HepG2 (cell line): ENCODE measurements at regions not wholly inside any gene's neighbourhood (a gene's known extent, or its start where the extent isn't known, plus 50 kb on each side); places are given as distances from the start of the nearest gene placed in this dataset.

Experiments used
- ARID5B ChIP-seq: IDR thresholded peaks from 2 replicates; pipeline ENCODE4 v1.4.0; 2020; ENCODE audit warnings: mild to moderate bottlenecking, missing genetic modification reagents
- ARNT ChIP-seq: fragments of 450-650 bp; IDR thresholded peaks from 2 replicates; pipeline ENCODE4 v1.6.1; 2017
- ASH2L ChIP-seq: fragments of 300-600, 200-600 bp; sonication (generic); IDR thresholded peaks from 2 replicates; pipeline ENCODE4 v1.7.0; 2017; ENCODE audit warnings: low read depth, mild to moderate bottlenecking, moderate library complexity, mixed read lengths, low read length; ENCODE audit not compliant: insufficient read length
- ATF5 ChIP-seq: sonication (generic); formaldehyde crosslinking; IDR thresholded peaks from 2 replicates; pipeline ENCODE4 v1.4.0; 2020; ENCODE audit warnings: mild to moderate bottlenecking, low read depth, missing genetic modification reagents
- CHD2 ChIP-seq: IDR thresholded peaks from 2 replicates; pipeline ENCODE4 v1.6.1; 2011; ENCODE audit warnings: low read depth, low read length, improper control_type of control experiment
- HNRNPLL ChIP-seq: fragments of 200-400 bp; formaldehyde crosslinking; IDR thresholded peaks from 2 replicates; pipeline ENCODE4 v1.6.1; 2017; ENCODE audit warnings: mild to moderate bottlenecking, low read depth, low read length; ENCODE audit not compliant: poor library complexity, severe bottlenecking
- NFE2L1 ChIP-seq: sonication (generic); formaldehyde crosslinking; IDR thresholded peaks from 2 replicates; pipeline ENCODE4 v1.4.0; 2020; ENCODE audit warnings: missing genetic modification reagents, mild to moderate bottlenecking, borderline replicate concordance
- RFX1 ChIP-seq: fragments of 450-650 bp; IDR thresholded peaks from 2 replicates; pipeline ENCODE4 v1.6.1; 2017
- SP140L ChIP-seq: sonication (generic); formaldehyde crosslinking; IDR thresholded peaks from 2 replicates; pipeline ENCODE4 v1.4.0; 2020; ENCODE audit warnings: missing genetic modification reagents, borderline replicate concordance
- SP2 ChIP-seq: sonication (generic); formaldehyde crosslinking; IDR thresholded peaks from 2 replicates; pipeline ENCODE4 v1.5.1; 2020; ENCODE audit warnings: mild to moderate bottlenecking, missing genetic modification reagents
- TBX3 ChIP-seq: fragments of 450-650 bp; IDR thresholded peaks from 2 replicates; pipeline ENCODE4 v1.6.1; 2017; ENCODE audit warnings: antibody characterized with exemption, mild to moderate bottlenecking, inconsistent platforms, borderline replicate concordance
- ZMYM4 ChIP-seq: sonication (generic); formaldehyde crosslinking; IDR thresholded peaks from 2 replicates; pipeline ENCODE4 v1.8.1; 2023; ENCODE audit warnings: mild to moderate bottlenecking, missing genetic modification reagents
- ZNF160 ChIP-seq: sonication (generic); formaldehyde crosslinking; IDR thresholded peaks from 2 replicates; pipeline ENCODE4 v1.8.0; 2022; ENCODE audit warnings: mild to moderate bottlenecking, inconsistent platforms, missing genetic modification reagents
- ZNF263 ChIP-seq: sonication (generic); formaldehyde crosslinking; IDR thresholded peaks from 2 replicates; pipeline ENCODE4 v1.4.0; 2020; ENCODE audit warnings: missing genetic modification reagents
- ZNF564 ChIP-seq: sonication (generic); formaldehyde crosslinking; IDR thresholded peaks from 2 replicates; pipeline ENCODE4 v1.8.1; 2023; ENCODE audit warnings: mild to moderate bottlenecking, missing genetic modification reagents
- ZNF605 ChIP-seq: sonication (generic); formaldehyde crosslinking; IDR thresholded peaks from 2 replicates; pipeline ENCODE4 v1.8.0; 2022; ENCODE audit warnings: mild to moderate bottlenecking, missing genetic modification reagents
- TF ChIP-seq, protein P1 (sequence below): sonication (generic); formaldehyde crosslinking; IDR thresholded peaks from 2 replicates; pipeline ENCODE4 v1.9.0; 2022; ENCODE audit warnings: low read depth, missing genetic modification reagents
- TF ChIP-seq, protein P2 (sequence below): sonication (generic); formaldehyde crosslinking; IDR thresholded peaks from 2 replicates; pipeline ENCODE4 v1.5.0; 2020; ENCODE audit warnings: mild to moderate bottlenecking, missing genetic modification reagents

DNA sequence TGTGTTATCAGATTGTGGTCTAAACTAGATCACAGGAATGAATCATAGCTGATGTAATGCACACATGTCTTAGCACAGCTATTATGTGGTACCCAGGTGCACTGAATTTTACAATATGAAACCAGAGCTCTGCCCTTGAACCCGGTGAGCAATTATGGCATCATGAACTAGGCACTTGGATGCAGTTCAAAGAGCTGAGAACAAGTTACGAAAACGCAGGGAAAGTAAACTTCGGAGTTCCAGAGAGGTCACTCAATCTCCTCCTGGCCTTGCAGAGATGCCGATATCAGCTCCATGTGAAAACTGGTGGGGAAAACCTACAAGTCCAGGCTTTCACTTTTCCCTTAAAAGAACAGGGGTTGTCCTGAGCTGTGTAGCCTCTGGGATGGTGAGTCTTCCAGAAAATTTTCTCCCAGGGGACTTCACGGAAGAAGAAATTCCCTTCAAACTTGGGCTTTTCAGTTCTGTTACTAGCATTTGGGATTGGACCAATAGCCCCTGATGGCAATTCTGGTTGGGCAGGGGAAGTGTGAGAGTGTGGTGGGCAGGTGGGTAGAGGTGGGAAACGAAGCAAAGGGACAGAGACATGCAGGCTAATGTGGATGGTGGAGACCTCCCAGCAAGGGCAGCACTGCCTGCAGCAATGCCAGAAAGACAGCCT, 71.1 kb upstream of the SH3BP4 start (continued):
- TF ChIP-seq, protein P1, sequence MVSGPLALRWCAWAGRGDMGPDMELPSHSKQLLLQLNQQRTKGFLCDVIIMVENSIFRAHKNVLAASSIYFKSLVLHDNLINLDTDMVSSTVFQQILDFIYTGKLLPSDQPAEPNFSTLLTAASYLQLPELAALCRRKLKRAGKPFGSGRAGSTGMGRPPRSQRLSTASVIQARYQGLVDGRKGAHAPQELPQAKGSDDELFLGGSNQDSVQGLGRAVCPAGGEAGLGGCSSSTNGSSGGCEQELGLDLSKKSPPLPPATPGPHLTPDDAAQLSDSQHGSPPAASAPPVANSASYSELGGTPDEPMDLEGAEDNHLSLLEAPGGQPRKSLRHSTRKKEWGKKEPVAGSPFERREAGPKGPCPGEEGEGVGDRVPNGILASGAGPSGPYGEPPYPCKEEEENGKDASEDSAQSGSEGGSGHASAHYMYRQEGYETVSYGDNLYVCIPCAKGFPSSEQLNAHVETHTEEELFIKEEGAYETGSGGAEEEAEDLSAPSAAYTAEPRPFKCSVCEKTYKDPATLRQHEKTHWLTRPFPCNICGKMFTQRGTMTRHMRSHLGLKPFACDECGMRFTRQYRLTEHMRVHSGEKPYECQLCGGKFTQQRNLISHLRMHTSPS (CRISPR knock-in tag): peak; percentile 77
- TF ChIP-seq ASH2L (no peak), CHD2 (no peak), ARNT (no peak), TBX3 (peak; percentile 80; the same call in 1 of the 2 replicates), ATF5 (CRISPR knock-in tag) (peak; percentile 76; the same call in 1 of the 2 replicates), RFX1 (no peak), SP2 (CRISPR knock-in tag) (no peak), ZNF160 (CRISPR knock-in tag) (peak; percentile 36; the same call in 1 of the 2 replicates), ZNF263 (CRISPR knock-in tag) (no peak), ZNF564 (CRISPR knock-in tag) (peak; percentile 21; the same call in 1 of the 2 replicates), ZNF605 (CRISPR knock-in tag) (peak; percentile 93), NFE2L1 (CRISPR knock-in tag) (no peak), ARID5B (CRISPR knock-in tag) (peak; percentile 100), ZMYM4 (CRISPR knock-in tag) (peak; percentile 95), SP140L (CRISPR knock-in tag) (peak; percentile 93; the same call in 1 of the 2 replicates), HNRNPLL (no peak)
- TF ChIP-seq, protein P2, sequence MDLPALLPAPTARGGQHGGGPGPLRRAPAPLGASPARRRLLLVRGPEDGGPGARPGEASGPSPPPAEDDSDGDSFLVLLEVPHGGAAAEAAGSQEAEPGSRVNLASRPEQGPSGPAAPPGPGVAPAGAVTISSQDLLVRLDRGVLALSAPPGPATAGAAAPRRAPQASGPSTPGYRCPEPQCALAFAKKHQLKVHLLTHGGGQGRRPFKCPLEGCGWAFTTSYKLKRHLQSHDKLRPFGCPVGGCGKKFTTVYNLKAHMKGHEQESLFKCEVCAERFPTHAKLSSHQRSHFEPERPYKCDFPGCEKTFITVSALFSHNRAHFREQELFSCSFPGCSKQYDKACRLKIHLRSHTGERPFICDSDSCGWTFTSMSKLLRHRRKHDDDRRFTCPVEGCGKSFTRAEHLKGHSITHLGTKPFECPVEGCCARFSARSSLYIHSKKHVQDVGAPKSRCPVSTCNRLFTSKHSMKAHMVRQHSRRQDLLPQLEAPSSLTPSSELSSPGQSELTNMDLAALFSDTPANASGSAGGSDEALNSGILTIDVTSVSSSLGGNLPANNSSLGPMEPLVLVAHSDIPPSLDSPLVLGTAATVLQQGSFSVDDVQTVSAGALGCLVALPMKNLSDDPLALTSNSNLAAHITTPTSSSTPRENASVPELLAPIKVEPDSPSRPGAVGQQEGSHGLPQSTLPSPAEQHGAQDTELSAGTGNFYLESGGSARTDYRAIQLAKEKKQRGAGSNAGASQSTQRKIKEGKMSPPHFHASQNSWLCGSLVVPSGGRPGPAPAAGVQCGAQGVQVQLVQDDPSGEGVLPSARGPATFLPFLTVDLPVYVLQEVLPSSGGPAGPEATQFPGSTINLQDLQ (CRISPR knock-in tag): no peak; the same call in 1 of the 2 replicates
